ENCODE measurements at regions not wholly inside any gene's neighbourhood (a gene's known extent, or its start where the extent isn't known, plus 50 kb on each side); places are given as distances from the start of the nearest gene placed in this dataset.
"Not testable (repeated sequence)": the region's sequence is repeated elsewhere in the genome, so short reads cannot be mapped to it uniquely, and the experiment has no call there.

- DNase-seq: no peak
Measured at GRCh38 chr2:7649461-7650228, 732.4 kb downstream of the RNF144A start.

- DNase-seq: no peak
Measured at GRCh38 chr2:7653617-7654016, 736.4 kb downstream of the RNF144A start.

- DNase-seq: no peak
Measured at GRCh38 chr2:7655629-7656028, 738.4 kb downstream of the RNF144A start.

GRCh38 chr2:7657526-7657925 is 740.3 kb downstream of the RNF144A start:
- DNase-seq: not testable (repeated sequence)

GRCh38 chr2:7658486-7658885 is 741.3 kb downstream of the RNF144A start:
- DNase-seq: no peak

GRCh38 chr2:7660816-7661215 is 743.6 kb downstream of the RNF144A start:
- no peak for DNase-seq

GRCh38 chr2:7661502-7661901 is 744.3 kb downstream of the RNF144A start:
- no peak for DNase-seq

GRCh38 chr2:7665880-7666279 is 748.7 kb downstream of the RNF144A start:
- DNase-seq: no peak

- no peak for DNase-seq
Measured at GRCh38 chr2:7666596-7667259, 749.5 kb downstream of the RNF144A start.

- DNase-seq: no peak
Measured at GRCh38 chr2:7667260-7667757, 750.1 kb downstream of the RNF144A start.

- no peak for DNase-seq
Measured at GRCh38 chr2:7670905-7671641, 753.9 kb downstream of the RNF144A start.

GRCh38 chr2:7672027-7672684 is 754.9 kb downstream of the RNF144A start:
- DNase-seq: no peak

- DNase-seq: no peak
Measured at GRCh38 chr2:7672685-7673071, 755.5 kb downstream of the RNF144A start.

- DNase-seq: no peak
Measured at GRCh38 chr2:7673101-7673500, 755.9 kb downstream of the RNF144A start.

- DNase-seq: no peak
Measured at GRCh38 chr2:7673853-7674252, 756.6 kb downstream of the RNF144A start.

- DNase-seq: no peak
Measured at GRCh38 chr2:7674606-7675005, 757.4 kb downstream of the RNF144A start.

GRCh38 chr2:7676714-7677113 is 759.5 kb downstream of the RNF144A start:
- DNase-seq: no peak

GRCh38 chr2:7681881-7682461 is 764.8 kb downstream of the RNF144A start:
- DNase-seq: no peak

- DNase-seq: no peak
Measured at GRCh38 chr2:7683196-7683595, 766.0 kb downstream of the RNF144A start.

- DNase-seq: no peak
Measured at GRCh38 chr2:7683708-7684107, 766.5 kb downstream of the RNF144A start.

GRCh38 chr2:7685342-7686015 is 768.3 kb downstream of the RNF144A start:
- DNase-seq: no peak

GRCh38 chr2:7686016-7686385 is 768.8 kb downstream of the RNF144A start:
- no peak for DNase-seq

Measured in activated gamma-delta T cell (primary cell).